Cardiac fibroblast (primary cell): ENCODE measurements at regions not wholly inside any gene's neighbourhood (a gene's known extent, or its start where the extent isn't known, plus 50 kb on each side); places are given as distances from the start of the nearest gene placed in this dataset.

Experiments used
- DNase-seq, 2 donors: peaks; one replicate each; pipeline versions ENCODE4 v3.0.0 to v3.0.0-alpha.2; 2010; ENCODE audit warnings: low read depth in 2 of 2
- H3K4me3 ChIP-seq, 2 donors: replicated peaks in 1 of 2; 1 replicate in 1 of 2; 2 replicates in 1 of 2; pipeline ENCODE4 v1.5.1; 2011; ENCODE audit warnings: low read depth in 2 of 2, low read length in 2 of 2, mild to moderate bottlenecking in 2 of 2, moderate library complexity in 1 of 2
- TF ChIP-seq, protein P1 (sequence below): IDR thresholded peaks from one replicate; pipeline ENCODE4 v1.5.1; 2011; ENCODE audit warnings: low read depth, mild to moderate bottlenecking, low read length, inconsistent platforms

DNA sequence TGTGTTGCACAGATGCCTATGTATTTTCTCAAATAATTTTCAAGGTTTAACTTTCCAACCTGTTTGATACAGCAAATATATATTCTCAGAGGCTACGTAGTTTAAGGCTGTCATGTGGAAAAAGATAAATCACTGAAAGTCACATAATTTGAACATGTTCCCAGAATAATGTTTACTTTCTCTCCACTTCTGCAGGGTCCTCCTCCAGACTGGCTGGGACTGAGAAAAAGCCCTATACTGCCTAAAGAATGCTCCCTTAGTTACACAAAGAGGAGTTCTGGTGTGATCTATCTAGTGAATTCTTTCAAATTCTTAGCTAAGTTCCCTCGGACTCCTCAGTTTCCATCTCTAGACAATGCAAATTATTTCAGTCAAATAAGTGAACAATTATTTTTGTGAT, 411.0 kb downstream of the C6orf118 start:
- TF ChIP-seq, protein P1, sequence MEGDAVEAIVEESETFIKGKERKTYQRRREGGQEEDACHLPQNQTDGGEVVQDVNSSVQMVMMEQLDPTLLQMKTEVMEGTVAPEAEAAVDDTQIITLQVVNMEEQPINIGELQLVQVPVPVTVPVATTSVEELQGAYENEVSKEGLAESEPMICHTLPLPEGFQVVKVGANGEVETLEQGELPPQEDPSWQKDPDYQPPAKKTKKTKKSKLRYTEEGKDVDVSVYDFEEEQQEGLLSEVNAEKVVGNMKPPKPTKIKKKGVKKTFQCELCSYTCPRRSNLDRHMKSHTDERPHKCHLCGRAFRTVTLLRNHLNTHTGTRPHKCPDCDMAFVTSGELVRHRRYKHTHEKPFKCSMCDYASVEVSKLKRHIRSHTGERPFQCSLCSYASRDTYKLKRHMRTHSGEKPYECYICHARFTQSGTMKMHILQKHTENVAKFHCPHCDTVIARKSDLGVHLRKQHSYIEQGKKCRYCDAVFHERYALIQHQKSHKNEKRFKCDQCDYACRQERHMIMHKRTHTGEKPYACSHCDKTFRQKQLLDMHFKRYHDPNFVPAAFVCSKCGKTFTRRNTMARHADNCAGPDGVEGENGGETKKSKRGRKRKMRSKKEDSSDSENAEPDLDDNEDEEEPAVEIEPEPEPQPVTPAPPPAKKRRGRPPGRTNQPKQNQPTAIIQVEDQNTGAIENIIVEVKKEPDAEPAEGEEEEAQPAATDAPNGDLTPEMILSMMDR, result no peak
- no peak for DNase-seq
- no peak overlapping the region for H3K4me3 ChIP-seq

DNA sequence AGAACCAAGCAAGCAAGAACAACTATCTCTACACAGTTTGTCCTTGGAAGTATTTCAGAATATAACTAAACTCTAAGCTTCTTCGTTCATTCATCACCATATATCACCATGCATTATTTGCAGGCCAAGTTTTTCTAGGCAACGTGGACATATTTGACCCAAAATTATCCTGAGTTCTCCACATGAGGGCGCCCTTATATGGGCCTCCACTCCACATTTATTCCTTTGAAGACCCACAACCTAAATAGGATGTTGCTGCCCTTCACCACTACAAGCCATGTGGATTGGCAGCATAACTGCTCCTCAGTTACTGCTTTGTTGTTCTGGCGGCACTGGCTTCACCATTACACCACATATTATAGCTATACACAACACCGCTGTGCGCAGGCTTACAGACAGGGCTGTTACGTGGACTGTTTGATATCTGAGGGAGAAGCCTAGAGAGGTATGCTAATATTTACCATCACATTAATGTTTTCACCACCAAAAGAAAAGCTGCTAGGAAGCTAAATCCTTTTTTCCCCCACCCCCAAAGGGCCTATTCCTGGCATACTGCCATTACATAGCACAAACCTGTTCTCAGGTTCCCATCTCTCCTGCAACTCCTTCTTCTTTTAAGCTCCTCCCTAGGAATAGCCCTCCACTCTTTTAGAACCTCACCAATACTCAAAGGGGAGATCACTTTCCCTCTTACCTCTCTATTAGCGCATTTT, 411.7 kb downstream of the C6orf118 start:
- no peak for DNase-seq
- H3K4me3 ChIP-seq, result no peak overlapping the region
- TF ChIP-seq, protein P1, result no peak

DNA sequence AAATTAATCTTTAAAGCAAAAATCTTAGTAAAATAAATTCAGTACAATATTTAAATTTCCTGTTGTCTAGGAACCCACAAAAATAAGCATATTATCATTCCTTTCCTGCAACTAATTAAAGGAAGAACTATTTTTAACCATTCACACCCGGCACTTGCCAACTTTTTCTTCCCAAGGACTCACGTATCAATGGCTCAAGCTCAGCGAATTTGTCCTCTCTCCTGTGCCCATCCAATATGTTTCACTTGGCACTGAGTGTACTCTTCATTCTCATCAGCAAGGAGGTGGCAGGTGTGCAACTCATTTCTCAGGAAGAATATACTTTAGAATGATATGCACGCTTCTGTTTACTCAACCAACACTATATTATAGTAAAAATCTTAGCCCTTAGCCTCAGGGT, 419.4 kb downstream of the C6orf118 start:
- no peak overlapping the region for H3K4me3 ChIP-seq
- TF ChIP-seq, protein P1, result no peak
- no peak for DNase-seq

DNA sequence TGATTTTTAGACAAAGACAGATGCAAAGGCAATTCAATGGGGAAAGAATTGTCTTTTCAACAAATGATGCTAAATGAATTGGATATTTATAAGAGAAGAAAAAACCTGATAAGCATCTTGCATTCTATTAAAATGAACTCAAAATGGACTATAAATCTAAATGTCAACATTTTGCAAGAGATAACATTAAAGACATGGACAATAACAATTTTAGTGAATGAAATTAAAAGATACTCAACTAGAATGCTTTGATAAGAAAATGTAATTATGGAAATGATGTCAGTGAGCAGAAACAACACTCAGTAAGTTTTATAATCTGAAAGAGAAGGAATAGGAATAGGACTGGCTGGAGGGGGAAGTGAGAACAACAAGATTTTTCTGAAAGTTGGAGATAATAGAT, 421.7 kb downstream of the C6orf118 start:
- TF ChIP-seq, protein P1, result no peak
- H3K4me3 ChIP-seq, result no peak overlapping the region

DNA sequence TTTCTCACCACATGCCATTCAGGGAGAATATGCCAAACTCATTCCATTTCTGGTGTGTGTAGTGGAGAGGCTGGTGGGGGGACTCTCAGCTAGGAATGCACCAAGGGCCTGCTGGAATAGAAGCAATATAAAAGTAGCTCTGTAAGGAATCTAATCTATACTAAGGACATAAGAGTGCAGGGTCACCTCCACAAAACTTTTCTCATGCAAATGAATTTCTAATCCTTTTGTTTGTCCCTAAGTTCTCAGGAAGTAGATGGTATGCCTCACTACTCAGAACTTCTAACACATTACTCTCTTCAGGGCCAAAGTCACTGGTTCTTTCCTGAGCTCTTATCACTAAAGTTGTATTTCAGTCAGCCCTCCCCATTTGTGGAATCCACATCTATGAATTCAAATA, 427.2 kb downstream of the C6orf118 start:
- DNase-seq, result no peak
- TF ChIP-seq, protein P1, result no peak
- no peak overlapping the region for H3K4me3 ChIP-seq

More for the DNA sequence above, 421.7 kb downstream of the C6orf118 start:
- no peak for DNase-seq

DNA sequence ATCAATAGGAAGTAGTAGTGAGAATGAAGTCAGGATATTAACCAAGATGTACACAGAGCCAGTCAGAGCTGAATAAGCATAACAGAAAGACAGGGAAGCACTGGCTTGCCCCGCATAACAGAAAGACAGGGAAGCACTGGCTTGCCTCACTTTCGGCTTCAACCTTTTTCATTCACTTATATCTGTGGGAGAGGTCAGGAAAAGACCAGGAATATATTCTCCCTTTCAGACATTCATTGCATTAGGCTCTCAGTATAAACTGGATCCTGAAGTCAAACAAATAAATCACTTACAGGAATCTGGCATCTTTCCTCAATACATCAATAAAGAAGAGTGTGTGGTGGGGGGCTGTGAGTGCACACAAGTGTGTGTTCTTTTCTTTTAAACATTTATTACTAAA, 437.6 kb downstream of the C6orf118 start:
- TF ChIP-seq, protein P1, result no peak
- no peak overlapping the region for H3K4me3 ChIP-seq
- DNase-seq, result no peak

DNA sequence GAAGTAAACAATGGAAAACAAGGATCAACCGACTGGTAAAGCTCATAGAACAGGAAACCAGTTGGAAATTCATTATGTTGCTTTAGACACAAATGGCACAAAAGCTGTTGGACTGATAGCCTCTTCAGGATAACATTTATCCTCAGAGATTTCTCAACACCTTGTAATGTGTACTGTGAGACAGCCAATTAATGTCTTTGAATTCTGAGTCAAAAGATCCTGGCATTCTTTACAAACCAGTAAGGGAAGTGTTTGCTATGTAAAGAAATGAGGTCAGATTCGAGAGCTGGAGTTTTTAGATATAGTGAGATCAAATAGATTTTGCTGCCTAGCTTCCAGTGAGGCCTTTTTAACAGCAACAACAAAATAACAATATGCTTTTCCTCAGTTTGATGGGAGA, 439.2 kb downstream of the C6orf118 start:
- H3K4me3 ChIP-seq, result no peak overlapping the region
- TF ChIP-seq, protein P1, result no peak
- no peak for DNase-seq
